ENCODE measurements at regions not wholly inside any gene's neighbourhood (a gene's known extent, or its start where the extent isn't known, plus 50 kb on each side); places are given as distances from the start of the nearest gene placed in this dataset.

DNA sequence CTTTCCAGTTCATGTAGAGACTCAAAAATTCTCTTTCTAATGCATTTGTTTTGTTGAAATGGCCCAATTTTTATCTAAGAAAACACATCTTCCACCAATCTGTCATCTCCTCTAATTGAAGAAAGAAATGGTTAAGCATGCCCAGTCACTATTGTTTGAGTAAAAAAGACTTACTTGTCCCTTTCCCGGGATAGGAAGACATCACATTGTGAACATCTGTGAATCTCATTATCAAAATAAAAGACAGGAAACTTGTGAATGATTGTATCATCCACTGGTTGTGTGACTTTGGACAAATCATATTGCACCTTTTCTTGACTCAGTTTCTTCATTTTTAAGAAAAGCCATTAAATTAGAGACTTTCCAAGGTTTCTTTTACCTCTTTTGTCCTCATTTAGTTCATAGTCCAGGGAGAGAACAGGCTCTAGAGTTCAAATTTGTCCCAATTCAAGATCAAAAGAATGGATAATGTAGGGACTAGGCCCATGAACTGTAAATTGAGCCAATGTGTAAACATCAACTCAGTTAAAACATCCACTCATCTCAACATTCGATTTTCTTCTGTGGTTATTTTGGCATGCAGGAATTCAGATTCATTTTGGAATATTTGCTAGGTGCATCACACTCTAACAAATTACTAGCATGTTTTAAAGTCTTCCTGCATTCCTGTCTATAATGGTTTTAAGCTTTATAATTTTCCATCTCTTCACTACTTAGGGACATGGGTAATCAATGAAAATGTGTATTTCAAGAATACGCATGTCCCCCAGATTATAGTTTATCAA is 838.0 kb upstream of the WWC1 start:
- no peak overlapping the region for H3K4me3 ChIP-seq (ENCODE audit: low read depth, low read length)
- no peak for DNase-seq (ENCODE audit: low read depth)
- TF ChIP-seq, protein P1, sequence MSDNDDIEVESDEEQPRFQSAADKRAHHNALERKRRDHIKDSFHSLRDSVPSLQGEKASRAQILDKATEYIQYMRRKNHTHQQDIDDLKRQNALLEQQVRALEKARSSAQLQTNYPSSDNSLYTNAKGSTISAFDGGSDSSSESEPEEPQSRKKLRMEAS (IDR thresholded peaks at IDR 0.05; ENCODE audit: low read depth, low read length): no peak
- TF ChIP-seq POLR2A (IDR thresholded peaks at IDR 0.05; ENCODE audit: extremely low read depth, insufficient read length): no peak
- TF ChIP-seq, protein P2, sequence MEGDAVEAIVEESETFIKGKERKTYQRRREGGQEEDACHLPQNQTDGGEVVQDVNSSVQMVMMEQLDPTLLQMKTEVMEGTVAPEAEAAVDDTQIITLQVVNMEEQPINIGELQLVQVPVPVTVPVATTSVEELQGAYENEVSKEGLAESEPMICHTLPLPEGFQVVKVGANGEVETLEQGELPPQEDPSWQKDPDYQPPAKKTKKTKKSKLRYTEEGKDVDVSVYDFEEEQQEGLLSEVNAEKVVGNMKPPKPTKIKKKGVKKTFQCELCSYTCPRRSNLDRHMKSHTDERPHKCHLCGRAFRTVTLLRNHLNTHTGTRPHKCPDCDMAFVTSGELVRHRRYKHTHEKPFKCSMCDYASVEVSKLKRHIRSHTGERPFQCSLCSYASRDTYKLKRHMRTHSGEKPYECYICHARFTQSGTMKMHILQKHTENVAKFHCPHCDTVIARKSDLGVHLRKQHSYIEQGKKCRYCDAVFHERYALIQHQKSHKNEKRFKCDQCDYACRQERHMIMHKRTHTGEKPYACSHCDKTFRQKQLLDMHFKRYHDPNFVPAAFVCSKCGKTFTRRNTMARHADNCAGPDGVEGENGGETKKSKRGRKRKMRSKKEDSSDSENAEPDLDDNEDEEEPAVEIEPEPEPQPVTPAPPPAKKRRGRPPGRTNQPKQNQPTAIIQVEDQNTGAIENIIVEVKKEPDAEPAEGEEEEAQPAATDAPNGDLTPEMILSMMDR (IDR thresholded peaks at IDR 0.05; ENCODE audit: low read depth, low read length): no peak
- TF ChIP-seq MYC (IDR thresholded peaks at IDR 0.05; ENCODE audit: low read depth, low read length): no peak

DNA sequence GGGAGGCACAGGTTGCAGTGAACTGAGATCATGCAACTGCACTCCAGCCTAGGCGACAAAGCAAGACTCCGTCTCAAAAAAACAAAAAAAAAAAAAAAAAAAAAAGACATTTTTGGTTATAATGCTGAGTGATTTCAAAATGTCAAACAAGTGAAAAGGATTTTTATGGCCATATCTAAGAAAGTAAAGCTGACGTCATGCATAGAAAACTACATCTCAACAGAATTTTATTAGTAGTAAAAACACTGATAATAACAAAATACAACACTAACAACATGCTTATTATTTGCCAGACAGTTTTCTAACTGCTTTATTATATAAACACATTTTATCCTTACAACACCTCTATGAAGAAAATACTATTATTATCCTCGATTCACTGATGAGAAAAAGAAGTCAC is 833.0 kb upstream of the WWC1 start:
- TF ChIP-seq MYC (IDR thresholded peaks at IDR 0.05; ENCODE audit: low read depth, low read length): no peak
- no peak overlapping the region for H3K4me3 ChIP-seq (ENCODE audit: low read depth, low read length)
- no peak for DNase-seq (ENCODE audit: low read depth)

DNA sequence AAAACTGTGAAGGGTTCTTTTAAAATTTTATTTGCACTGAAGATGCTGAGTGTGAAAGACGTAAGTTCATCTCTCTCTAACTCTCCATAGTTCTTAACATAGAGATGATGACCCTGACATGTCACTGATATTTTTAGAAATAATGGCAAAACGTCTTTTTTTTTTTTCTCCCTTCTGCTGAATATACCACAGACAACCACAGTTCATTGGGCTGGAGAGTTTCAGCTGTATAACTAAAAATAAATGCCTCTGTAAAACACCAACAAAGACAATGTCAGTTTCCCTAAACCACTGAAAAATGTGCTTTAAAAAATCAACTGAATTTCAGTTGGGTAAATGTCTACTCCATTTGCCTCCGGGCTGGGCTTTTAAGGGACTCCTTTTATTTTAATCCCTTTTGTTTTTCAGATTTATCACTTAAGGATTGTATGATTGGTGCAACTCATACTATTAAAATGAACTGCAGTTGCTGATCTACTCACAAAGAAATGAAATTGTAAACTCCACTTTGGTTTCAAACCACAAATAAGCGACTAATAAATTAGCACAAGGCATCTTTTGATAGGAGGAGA is 830.9 kb upstream of the WWC1 start:
- no peak overlapping the region for H3K4me3 ChIP-seq (ENCODE audit: low read depth, low read length)
- TF ChIP-seq, protein P1 (IDR thresholded peaks at IDR 0.05; ENCODE audit: low read depth, low read length): no peak
- TF ChIP-seq POLR2A (IDR thresholded peaks at IDR 0.05; ENCODE audit: extremely low read depth, insufficient read length) (no peak), MYC (IDR thresholded peaks at IDR 0.05; ENCODE audit: low read depth, low read length) (no peak)
- TF ChIP-seq, protein P2 (IDR thresholded peaks at IDR 0.05; ENCODE audit: low read depth, low read length): no peak
- DNase-seq (ENCODE audit: low read depth): no peak

DNA sequence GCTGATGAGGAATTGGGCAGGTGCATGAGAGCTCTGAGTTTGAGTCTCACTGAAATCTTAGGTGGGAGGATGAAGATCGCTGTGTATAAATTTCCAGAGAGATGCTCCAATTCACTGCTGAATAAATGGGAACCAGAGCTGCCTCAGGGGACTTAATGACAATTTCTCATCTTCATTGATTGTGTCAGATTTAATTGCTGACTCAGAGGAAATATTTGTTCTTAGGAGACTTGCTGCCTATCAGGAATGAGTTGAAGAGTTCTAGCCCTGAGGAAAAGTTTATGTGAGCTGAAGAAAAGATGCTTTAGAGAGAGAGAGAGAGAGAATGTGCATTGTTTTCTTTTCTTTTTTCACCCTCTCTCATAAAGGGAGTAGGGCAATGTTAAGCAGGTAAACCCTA is 827.5 kb upstream of the WWC1 start:
- no peak overlapping the region for H3K4me3 ChIP-seq (ENCODE audit: low read depth, low read length)
- TF ChIP-seq MYC (IDR thresholded peaks at IDR 0.05; ENCODE audit: low read depth, low read length) (no peak), POLR2A (IDR thresholded peaks at IDR 0.05; ENCODE audit: extremely low read depth, insufficient read length) (no peak)
- TF ChIP-seq, protein P2 (IDR thresholded peaks at IDR 0.05; ENCODE audit: low read depth, low read length): no peak
- TF ChIP-seq, protein P1 (IDR thresholded peaks at IDR 0.05; ENCODE audit: low read depth, low read length): no peak
- DNase-seq (ENCODE audit: low read depth): no peak

DNA sequence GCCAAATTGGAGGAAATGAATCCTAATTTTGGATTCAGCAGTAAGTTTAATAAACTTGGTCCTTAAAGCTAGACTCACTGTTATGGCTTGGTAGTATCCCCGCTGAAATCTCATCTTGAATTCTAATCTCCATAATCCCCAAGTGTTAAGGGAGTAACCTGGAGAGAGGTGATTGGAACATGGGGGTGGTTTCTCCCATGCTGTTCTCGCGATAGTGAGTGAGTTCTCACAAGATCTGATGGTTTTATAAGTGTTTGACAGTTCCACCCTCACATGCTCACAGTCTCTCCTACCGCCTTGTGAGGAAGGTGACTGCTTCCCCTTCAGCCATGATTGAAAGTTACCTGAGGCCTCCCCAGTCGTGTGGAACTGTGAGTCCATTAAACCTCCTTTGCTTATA is 824.5 kb upstream of the WWC1 start:
- TF ChIP-seq, protein P1 (IDR thresholded peaks at IDR 0.05; ENCODE audit: low read depth, low read length): no peak
- TF ChIP-seq, protein P2 (IDR thresholded peaks at IDR 0.05; ENCODE audit: low read depth, low read length): no peak
- TF ChIP-seq POLR2A (IDR thresholded peaks at IDR 0.05; ENCODE audit: extremely low read depth, insufficient read length): no peak
- TF ChIP-seq MYC (IDR thresholded peaks at IDR 0.05; ENCODE audit: low read depth, low read length): no peak

DNA sequence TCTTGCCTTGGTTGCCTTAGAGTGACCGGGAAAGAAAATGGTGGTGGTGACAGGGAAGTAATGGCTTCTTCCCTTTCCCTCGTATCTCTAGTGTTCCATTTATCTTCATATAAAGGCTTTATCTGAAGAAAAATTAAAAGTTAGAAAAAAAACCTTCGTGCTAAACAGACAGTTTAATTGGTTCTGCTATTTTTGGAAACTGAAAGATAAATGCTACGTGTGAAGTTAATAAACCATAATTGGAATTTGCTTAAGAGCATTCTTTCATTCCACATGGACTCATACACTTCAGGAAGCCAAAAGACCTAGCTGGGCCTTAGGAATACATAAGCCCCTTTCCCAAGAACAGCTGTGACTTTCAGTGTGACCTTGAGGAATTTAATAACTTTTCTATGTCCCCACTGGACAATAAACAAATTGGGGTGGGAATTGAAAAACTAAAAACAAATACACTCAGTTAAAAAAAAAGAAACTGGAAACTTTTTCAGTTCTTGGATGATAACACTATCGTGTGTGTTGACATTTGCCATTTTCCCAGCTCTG is 818.8 kb upstream of the WWC1 start:
- H3K4me3 ChIP-seq (ENCODE audit: low read depth, low read length): no peak overlapping the region
- DNase-seq (ENCODE audit: low read depth): no peak
- TF ChIP-seq, protein P2 (IDR thresholded peaks at IDR 0.05; ENCODE audit: low read depth, low read length): no peak
- TF ChIP-seq, protein P1 (IDR thresholded peaks at IDR 0.05; ENCODE audit: low read depth, low read length): no peak
- no peak for TF ChIP-seq POLR2A (IDR thresholded peaks at IDR 0.05; ENCODE audit: extremely low read depth, insufficient read length)
- no peak for TF ChIP-seq MYC (IDR thresholded peaks at IDR 0.05; ENCODE audit: low read depth, low read length)

More for the DNA sequence above, 824.5 kb upstream of the WWC1 start:
- DNase-seq (ENCODE audit: low read depth): no peak
- H3K4me3 ChIP-seq (ENCODE audit: low read depth, low read length): no peak overlapping the region

All from NB4 (cell line).